ENCODE measurements at regions not wholly inside any gene's neighbourhood (a gene's known extent, or its start where the extent isn't known, plus 50 kb on each side); places are given as distances from the start of the nearest gene placed in this dataset.

DNA sequence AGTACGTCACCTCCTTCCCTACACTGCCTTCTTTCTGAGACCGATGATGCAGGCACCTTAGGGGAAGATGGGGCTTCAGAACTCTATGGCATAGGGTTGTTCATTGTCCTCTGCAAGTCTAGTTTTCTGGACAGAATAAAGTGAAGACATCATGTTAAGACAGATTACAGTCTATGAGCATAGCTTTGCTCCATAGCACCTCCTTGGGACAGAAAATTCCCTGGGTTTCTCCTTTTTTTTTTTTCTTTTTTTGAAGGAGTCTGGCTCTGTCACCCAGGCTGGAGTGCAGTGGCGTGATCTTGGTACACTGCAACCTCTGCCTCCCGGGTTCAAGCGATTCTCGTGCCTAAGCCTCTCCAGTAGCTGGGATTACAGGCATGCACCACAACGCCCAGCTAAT, 119.8 kb upstream of the CADM1 start:
- no peak overlapping the region for H3K27ac ChIP-seq
- no peak for TF ChIP-seq POLR2A (IDR thresholded peaks at IDR 0.05)
- TF ChIP-seq, protein P1, sequence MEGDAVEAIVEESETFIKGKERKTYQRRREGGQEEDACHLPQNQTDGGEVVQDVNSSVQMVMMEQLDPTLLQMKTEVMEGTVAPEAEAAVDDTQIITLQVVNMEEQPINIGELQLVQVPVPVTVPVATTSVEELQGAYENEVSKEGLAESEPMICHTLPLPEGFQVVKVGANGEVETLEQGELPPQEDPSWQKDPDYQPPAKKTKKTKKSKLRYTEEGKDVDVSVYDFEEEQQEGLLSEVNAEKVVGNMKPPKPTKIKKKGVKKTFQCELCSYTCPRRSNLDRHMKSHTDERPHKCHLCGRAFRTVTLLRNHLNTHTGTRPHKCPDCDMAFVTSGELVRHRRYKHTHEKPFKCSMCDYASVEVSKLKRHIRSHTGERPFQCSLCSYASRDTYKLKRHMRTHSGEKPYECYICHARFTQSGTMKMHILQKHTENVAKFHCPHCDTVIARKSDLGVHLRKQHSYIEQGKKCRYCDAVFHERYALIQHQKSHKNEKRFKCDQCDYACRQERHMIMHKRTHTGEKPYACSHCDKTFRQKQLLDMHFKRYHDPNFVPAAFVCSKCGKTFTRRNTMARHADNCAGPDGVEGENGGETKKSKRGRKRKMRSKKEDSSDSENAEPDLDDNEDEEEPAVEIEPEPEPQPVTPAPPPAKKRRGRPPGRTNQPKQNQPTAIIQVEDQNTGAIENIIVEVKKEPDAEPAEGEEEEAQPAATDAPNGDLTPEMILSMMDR (IDR thresholded peaks at IDR 0.05), result no peak
- no peak for TF ChIP-seq EP300 (IDR thresholded peaks at IDR 0.05)
- 94 to 95% methylated on average over 7 of the region's 7 CpGs for WGBS, 2 donors
- H3K36me3 ChIP-seq, result no peaks in the 10 kb centered on the region
- H3K9me3 ChIP-seq, result no peaks in the 10 kb centered on the region
- no peaks in the 10 kb centered on the region for H3K27me3 ChIP-seq
- H3K4me1 ChIP-seq, result peaks cover 0 to 15% (median 4%) of the 10 kb centered on the region in 4 donors
- no peak overlapping the region for H3K4me3 ChIP-seq
- no peak for DNase-seq (ENCODE audit: low spot score in 2 of 2)

GRCh38 chr11:115623021-115623451, 118.8 kb upstream of the CADM1 start:
- 29 to 36% methylated on average over 8 to 9 of the region's 9 CpGs for WGBS, 2 donors
- Histone ChIP-seq H3K27me3 (no peaks in the 10 kb centered on the region), H3K27ac (no peak overlapping the region), H3K4me1 (peaks cover 0 to 15% (median 4%) of the 10 kb centered on the region in 4 donors), H3K4me3 (no peak overlapping the region), H3K9me3 (no peaks in the 10 kb centered on the region), H3K36me3 (no peaks in the 10 kb centered on the region)
- DNase-seq (ENCODE audit: low spot score in 2 of 2), result peak in 1 of 2 donors; percentile 62
- TF ChIP-seq EP300 (IDR thresholded peaks at IDR 0.05), result peak in 1 of 2 donors; percentile 72
- TF ChIP-seq POLR2A (IDR thresholded peaks at IDR 0.05), result no peak

GRCh38 chr11:115618428-115618827, 114.2 kb upstream of the CADM1 start:
- peaks cover 0 to 29% (median 10%) of the 10 kb centered on the region in 4 donors for H3K4me1 ChIP-seq
- no peaks in the 10 kb centered on the region for H3K9me3 ChIP-seq
- H3K27me3 ChIP-seq, result no peaks in the 10 kb centered on the region
- no peak overlapping the region for H3K4me3 ChIP-seq
- H3K27ac ChIP-seq, result no peak overlapping the region
- TF ChIP-seq EP300 (IDR thresholded peaks at IDR 0.05) (no peak), POLR2A (IDR thresholded peaks at IDR 0.05) (no peak)
- TF ChIP-seq, protein P1 (IDR thresholded peaks at IDR 0.05), result no peak
- H3K36me3 ChIP-seq, result no peaks in the 10 kb centered on the region
- no peak for DNase-seq (ENCODE audit: low spot score in 2 of 2)

DNA sequence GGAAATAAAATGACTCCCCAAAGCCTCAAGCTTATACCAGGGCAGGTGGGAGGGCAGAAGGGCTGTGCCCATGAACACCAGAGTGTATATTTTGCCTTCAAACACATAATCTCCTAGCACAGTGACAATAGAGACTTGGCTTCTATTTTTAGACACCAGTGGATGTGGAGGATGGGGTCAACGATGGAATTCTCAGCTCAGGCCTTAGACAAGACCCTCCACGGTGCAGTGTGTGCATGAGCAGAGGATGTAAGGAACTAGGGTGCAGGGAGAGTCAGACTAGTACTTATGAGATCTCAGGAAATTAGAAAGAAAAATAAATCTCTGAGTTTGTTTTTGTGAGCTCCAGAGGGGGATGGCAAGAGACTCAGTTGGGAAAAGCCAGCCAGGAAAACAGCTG, 113.6 kb upstream of the CADM1 start:
- Histone ChIP-seq H3K27me3 (no peaks in the 10 kb centered on the region), H3K36me3 (no peaks in the 10 kb centered on the region), H3K27ac (no peak overlapping the region), H3K4me3 (no peak overlapping the region), H3K9me3 (no peaks in the 10 kb centered on the region), H3K4me1 (peaks cover 0 to 24% (median 8%) of the 10 kb centered on the region in 4 donors)
- TF ChIP-seq EP300 (IDR thresholded peaks at IDR 0.05) (no peak), POLR2A (IDR thresholded peaks at IDR 0.05) (no peak)
- TF ChIP-seq, protein P1 (IDR thresholded peaks at IDR 0.05), result no peak
- 38 to 41% methylated on average over 2 of the region's 2 CpGs for WGBS, 2 donors
- DNase-seq (ENCODE audit: low spot score in 2 of 2), result no peak

DNA sequence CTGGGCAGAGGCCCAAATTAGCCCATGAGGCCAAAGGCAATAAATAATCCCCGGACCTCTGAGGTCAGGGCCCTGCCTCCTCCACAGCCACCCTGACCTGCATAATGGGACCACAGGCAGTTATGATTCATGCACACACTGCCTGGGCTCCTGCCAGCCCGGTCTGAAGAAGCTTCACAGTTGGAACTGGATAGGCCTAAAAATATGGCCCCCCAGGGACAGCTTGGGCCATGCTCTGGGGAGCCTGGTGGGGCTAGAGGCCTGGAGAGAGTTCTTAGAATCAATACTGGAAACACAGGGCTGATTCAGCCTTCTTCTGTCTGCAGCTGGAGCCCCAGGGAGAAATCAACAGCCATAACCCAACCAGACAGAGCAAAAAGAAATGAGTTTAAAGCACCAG, 112.8 kb upstream of the CADM1 start:
- peaks cover 0 to 16% (median 6%) of the 10 kb centered on the region in 4 donors for H3K4me1 ChIP-seq
- no peaks in the 10 kb centered on the region for H3K36me3 ChIP-seq
- H3K27me3 ChIP-seq, result no peaks in the 10 kb centered on the region
- WGBS, 2 donors, result 3 to 6% methylated on average over 2 of the region's 2 CpGs
- no peak overlapping the region for H3K4me3 ChIP-seq
- no peak overlapping the region for H3K27ac ChIP-seq
- no peaks in the 10 kb centered on the region for H3K9me3 ChIP-seq
- DNase-seq (ENCODE audit: low spot score in 2 of 2), result no peak
- TF ChIP-seq, protein P1 (IDR thresholded peaks at IDR 0.05), result no peak
- TF ChIP-seq POLR2A (IDR thresholded peaks at IDR 0.05) (no peak), EP300 (IDR thresholded peaks at IDR 0.05) (no peak)
